Suppressor macrophage treated with lipopolysaccharide for 4 hours (primary cell): ENCODE measurements at regions not wholly inside any gene's neighbourhood (a gene's known extent, or its start where the extent isn't known, plus 50 kb on each side); places are given as distances from the start of the nearest gene placed in this dataset.

Experiments used
- DNase-seq: peaks from one replicate; pipeline ENCODE4 v3.0.0-alpha.2; 2020

- no peak for DNase-seq
Observed at GRCh38 chr11:95466416-95466815, 235.4 kb upstream of the SESN3 start.

- DNase-seq, result no peak
Observed at GRCh38 chr11:95465887-95466286, 234.9 kb upstream of the SESN3 start.

- DNase-seq, result no peak
Observed at GRCh38 chr11:95461858-95462257, 230.9 kb upstream of the SESN3 start.

GRCh38 chr11:95461348-95461747, 230.3 kb upstream of the SESN3 start:
- no peak for DNase-seq

- no peak for DNase-seq
Observed at GRCh38 chr11:95459291-95460042, 228.5 kb upstream of the SESN3 start.

- no peak for DNase-seq
Observed at GRCh38 chr11:95456714-95457491, 225.9 kb upstream of the SESN3 start.

GRCh38 chr11:95455228-95455970, 224.4 kb upstream of the SESN3 start:
- no peak for DNase-seq

GRCh38 chr11:95453616-95454171, 222.7 kb upstream of the SESN3 start:
- no peak for DNase-seq

- peak; percentile 69 for DNase-seq
Observed at GRCh38 chr11:95451682-95452081, 220.7 kb upstream of the SESN3 start.

GRCh38 chr11:95451261-95451660, 220.3 kb upstream of the SESN3 start:
- no peak for DNase-seq

GRCh38 chr11:95450547-95451123, 219.6 kb upstream of the SESN3 start:
- no peak for DNase-seq

GRCh38 chr11:95445746-95446333, 214.8 kb upstream of the SESN3 start:
- DNase-seq, result no peak

GRCh38 chr11:95444309-95445241, 213.6 kb upstream of the SESN3 start:
- no peak for DNase-seq

GRCh38 chr11:95443386-95443785, 212.4 kb upstream of the SESN3 start:
- peak; percentile 6 for DNase-seq

GRCh38 chr11:95442531-95443050, 211.6 kb upstream of the SESN3 start:
- DNase-seq, result no peak

- no peak for DNase-seq
Observed at GRCh38 chr11:95435628-95436353, 204.8 kb upstream of the SESN3 start.

- DNase-seq, result no peak
Observed at GRCh38 chr11:95435192-95435591, 204.2 kb upstream of the SESN3 start.

GRCh38 chr11:95434489-95435057, 203.6 kb upstream of the SESN3 start:
- no peak for DNase-seq

- no peak for DNase-seq
Observed at GRCh38 chr11:95434009-95434408, 203.0 kb upstream of the SESN3 start.
